ENCODE measurements at regions not wholly inside any gene's neighbourhood (a gene's known extent, or its start where the extent isn't known, plus 50 kb on each side); places are given as distances from the start of the nearest gene placed in this dataset.

- H3K4me1 ChIP-seq (ENCODE audit: control insufficient read depth, insufficient read depth, low read length): no peaks in the 10 kb centered on the region
- ChIA-PET CTCF (interaction anchor here (0.7 kb wide), 1 partner anchor 296 kb away, joined by 4 read pairs; no protein-coding TSS in a partner anchor), POLR2A (no interaction called here)
- TF ChIP-seq ZNF76 (tag by site-specific recombination; IDR thresholded peaks at IDR 0.05; ENCODE audit: borderline replicate concordance, low read depth): no peak
- TF ChIP-seq ZNF837 (tag by site-specific recombination; IDR thresholded peaks at IDR 0.05): no peak
- TF ChIP-seq ZSCAN16 (tag by site-specific recombination; IDR thresholded peaks at IDR 0.05): no peak
- TF ChIP-seq ZNF776 (tag by site-specific recombination; IDR thresholded peaks at IDR 0.05; ENCODE audit: borderline replicate concordance): no peak
- TF ChIP-seq ZNF473 (tag by site-specific recombination; IDR thresholded peaks at IDR 0.05): no peak
- TF ChIP-seq ZNF23 (tag by site-specific recombination; IDR thresholded peaks at IDR 0.05; ENCODE audit: borderline replicate concordance): no peak
- no peak for TF ChIP-seq ZNF48 (tag by site-specific recombination; IDR thresholded peaks at IDR 0.05)
- TF ChIP-seq PRDM1 (tag by site-specific recombination; IDR thresholded peaks at IDR 0.05): no peak
- TF ChIP-seq ZNF362 (tag by site-specific recombination; IDR thresholded peaks at IDR 0.05): no peak
- no peak for TF ChIP-seq PRDM4 (tag by site-specific recombination; IDR thresholded peaks at IDR 0.05)
- no peak for TF ChIP-seq PRDM6 (tag by site-specific recombination; IDR thresholded peaks at IDR 0.05)
- TF ChIP-seq MYNN (tag by site-specific recombination; IDR thresholded peaks at IDR 0.05; ENCODE audit: borderline replicate concordance): no peak
- no peak for TF ChIP-seq BCL6B (tag by site-specific recombination; IDR thresholded peaks at IDR 0.05)
- no peak for TF ChIP-seq ZNF580 (tag by site-specific recombination; IDR thresholded peaks at IDR 0.05)
- TF ChIP-seq INSM2 (tag by site-specific recombination; IDR thresholded peaks at IDR 0.05): no peak
- no peak for TF ChIP-seq ZNF664 (tag by site-specific recombination; IDR thresholded peaks at IDR 0.05)
- TF ChIP-seq ZNF670 (tag by site-specific recombination; IDR thresholded peaks at IDR 0.05; ENCODE audit: low read depth): no peak
- TF ChIP-seq ZNF530 (tag by site-specific recombination; IDR thresholded peaks at IDR 0.05; ENCODE audit: low read depth): no peak
- no peak for TF ChIP-seq ZNF658 (tag by site-specific recombination; IDR thresholded peaks at IDR 0.05)
- no peak overlapping the region for H3K4me3 ChIP-seq (ENCODE audit: low read depth, low read length)
- H3K27ac ChIP-seq (ENCODE audit: extremely low read depth, low read depth, low read length): no peak overlapping the region
- H3K9me3 ChIP-seq (ENCODE audit: control insufficient read depth, insufficient read depth, low read depth, low read length): no peaks in the 10 kb centered on the region
- H3K36me3 ChIP-seq (ENCODE audit: control insufficient read depth in 2 of 2, insufficient read depth in 1 of 2, low read length in 2 of 2): no peaks in the 10 kb centered on the region
Measured at GRCh38 chr11:105296386-105296785, 156.8 kb upstream of the CARD18 start.
